CD4-positive, alpha-beta T cell treated with Interferon gamma for 1 hour (primary cell): ENCODE measurements at regions not wholly inside any gene's neighbourhood (a gene's known extent, or its start where the extent isn't known, plus 50 kb on each side); places are given as distances from the start of the nearest gene placed in this dataset.

Experiments
- DNase-seq: peaks from one replicate; pipeline ENCODE4 v3.0.0-alpha.2; 2020

GRCh38 chr17:77381731-77382130 lies 241.0 kb downstream of the SEC14L1 start:
- DNase-seq: no peak

- DNase-seq: peak; percentile 39
Observed at GRCh38 chr17:77382356-77382911, 241.7 kb downstream of the SEC14L1 start.

GRCh38 chr17:77382966-77383612 lies 242.3 kb downstream of the SEC14L1 start:
- no peak for DNase-seq

GRCh38 chr17:77383613-77384608 lies 243.1 kb downstream of the SEC14L1 start:
- DNase-seq: no peak

- DNase-seq: no peak
Observed at GRCh38 chr17:77385750-77386501, 245.2 kb downstream of the SEC14L1 start.

- DNase-seq: no peak
Observed at GRCh38 chr17:77386502-77387192, 245.9 kb downstream of the SEC14L1 start.

GRCh38 chr17:77387891-77388290 lies 247.1 kb downstream of the SEC14L1 start:
- DNase-seq: no peak

- no peak for DNase-seq
Observed at GRCh38 chr17:77388384-77389306, 247.9 kb downstream of the SEC14L1 start.

- no peak for DNase-seq
Observed at GRCh38 chr17:77390870-77391269, 250.1 kb downstream of the SEC14L1 start.

- DNase-seq: no peak
Observed at GRCh38 chr17:77391668-77392375, 251.1 kb downstream of the SEC14L1 start.

GRCh38 chr17:77392376-77393273 lies 251.9 kb downstream of the SEC14L1 start:
- DNase-seq: no peak

GRCh38 chr17:77393274-77393600 lies 252.5 kb downstream of the SEC14L1 start:
- DNase-seq: no peak

- no peak for DNase-seq
Observed at GRCh38 chr17:77393867-77394539, 253.2 kb downstream of the SEC14L1 start.

GRCh38 chr17:77394540-77395295 lies 253.9 kb downstream of the SEC14L1 start:
- no peak for DNase-seq

- no peak for DNase-seq
Observed at GRCh38 chr17:77395501-77396048, 254.8 kb downstream of the SEC14L1 start.

- no peak for DNase-seq
Observed at GRCh38 chr17:77396610-77397009, 255.8 kb downstream of the SEC14L1 start.

- DNase-seq: no peak
Observed at GRCh38 chr17:77398274-77398673, 257.5 kb downstream of the SEC14L1 start.
